Dermis microvascular lymphatic vessel endothelial cell (primary cell): ENCODE measurements at regions not wholly inside any gene's neighbourhood (a gene's known extent, or its start where the extent isn't known, plus 50 kb on each side); places are given as distances from the start of the nearest gene placed in this dataset.
"Not testable (repeated sequence)": the region's sequence is repeated elsewhere in the genome, so short reads cannot be mapped to it uniquely, and the experiment has no call there.

ENCODE experiments used
- DNase-seq, 2 donors: peaks; one replicate each; pipeline versions ENCODE4 v3.0.0 to v3.0.0-alpha.2; 2010; ENCODE audit warnings: low read depth in 2 of 2

- DNase-seq = no peak
These were observed 446.4 kb upstream of the NRG3 start for GRCh38 chr10:81428456-81429134.

- DNase-seq = no peak
These were observed 435.5 kb upstream of the NRG3 start for GRCh38 chr10:81439445-81439844.

DNA sequence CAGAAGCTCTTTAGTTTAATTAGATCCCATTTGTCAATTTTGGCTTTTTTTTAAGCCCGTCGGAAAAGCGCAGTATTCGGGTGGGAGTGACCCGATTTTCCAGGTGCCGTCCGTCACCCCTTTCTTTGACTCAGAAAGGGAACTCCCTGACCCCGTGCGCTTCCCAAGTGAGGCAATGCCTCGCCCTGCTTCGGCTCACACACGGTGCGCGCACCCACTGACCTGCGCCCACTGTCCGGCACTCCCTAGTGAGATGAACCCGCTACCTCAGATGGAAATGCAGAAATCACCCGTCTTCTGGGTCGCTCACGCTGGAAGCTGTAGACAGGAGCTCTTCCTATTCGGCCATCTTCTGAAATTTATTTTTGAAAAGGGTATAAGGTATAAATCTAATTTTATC, 433.4 kb upstream of the NRG3 start:
- not testable (repeated sequence) for DNase-seq

- no peak for DNase-seq
These were observed 430.6 kb upstream of the NRG3 start for GRCh38 chr10:81444242-81444929.

- no peak for DNase-seq
These were observed 424.3 kb upstream of the NRG3 start for GRCh38 chr10:81450651-81451050.

DNA sequence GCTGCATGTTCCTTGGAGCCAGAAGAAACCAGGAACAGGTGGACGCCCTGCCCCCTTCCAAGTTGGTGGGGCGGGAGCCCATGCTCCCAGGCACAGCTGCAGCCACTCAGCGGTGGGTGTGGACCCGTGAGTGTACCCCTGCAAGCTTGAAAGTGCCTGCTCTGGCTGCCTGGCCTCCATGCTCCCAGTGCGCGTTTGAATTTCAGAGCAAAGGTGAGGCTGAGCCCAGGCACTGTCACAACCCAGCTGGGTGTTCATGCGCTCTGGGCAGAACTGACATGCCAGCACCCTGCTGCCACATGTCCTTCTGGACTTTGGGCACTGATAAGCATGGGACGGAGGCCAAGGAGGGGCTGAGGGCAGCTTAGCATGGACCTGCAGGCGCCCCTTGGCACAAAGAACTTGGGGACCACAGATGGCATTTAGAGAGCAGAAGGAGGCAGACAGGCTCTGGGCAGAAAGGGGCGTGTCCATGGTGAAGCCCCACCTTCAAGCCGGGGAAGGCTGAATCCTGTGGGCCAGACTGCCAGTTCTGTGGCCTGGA, 402.0 kb upstream of the NRG3 start:
- DNase-seq = no peak

- DNase-seq = no peak
These were observed 401.2 kb upstream of the NRG3 start for GRCh38 chr10:81473755-81474154.

DNA sequence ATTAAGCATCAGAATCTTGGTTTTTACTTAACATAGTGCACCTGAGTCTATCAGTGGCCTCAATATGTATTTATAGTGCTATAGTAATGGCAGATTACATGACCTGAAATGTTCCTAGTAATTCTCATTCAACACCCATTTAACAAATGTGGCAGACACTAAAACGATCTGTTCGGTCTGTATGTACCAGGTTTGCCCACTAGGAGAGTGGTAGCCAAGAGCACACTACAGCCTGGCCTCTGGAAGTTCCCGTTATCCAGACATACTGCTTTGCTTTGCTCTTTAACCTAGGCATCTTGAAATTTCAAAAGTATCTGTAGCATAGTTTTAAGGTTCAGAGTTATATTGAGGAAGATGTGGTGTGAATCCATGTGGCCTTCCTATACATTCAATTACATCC, 395.7 kb upstream of the NRG3 start:
- DNase-seq = no peak

DNA sequence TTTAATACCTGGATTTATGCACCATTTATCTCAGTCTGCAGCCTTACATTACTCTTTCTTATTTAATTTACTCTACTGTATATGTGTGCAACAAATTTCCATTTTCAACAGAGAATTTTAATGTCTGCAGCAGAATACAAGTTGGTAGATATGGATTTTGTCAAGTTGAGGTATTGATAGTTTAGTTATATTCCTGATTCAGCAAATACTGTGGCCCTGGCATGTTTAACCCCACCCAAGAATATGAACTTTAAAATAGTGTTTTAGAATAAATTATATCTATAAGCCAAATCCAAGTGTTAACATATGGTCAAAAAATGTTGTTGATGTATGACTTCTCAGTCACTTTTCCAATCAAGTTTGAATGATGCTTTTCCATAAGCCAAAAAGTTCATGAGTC, 378.4 kb upstream of the NRG3 start:
- no peak for DNase-seq

DNA sequence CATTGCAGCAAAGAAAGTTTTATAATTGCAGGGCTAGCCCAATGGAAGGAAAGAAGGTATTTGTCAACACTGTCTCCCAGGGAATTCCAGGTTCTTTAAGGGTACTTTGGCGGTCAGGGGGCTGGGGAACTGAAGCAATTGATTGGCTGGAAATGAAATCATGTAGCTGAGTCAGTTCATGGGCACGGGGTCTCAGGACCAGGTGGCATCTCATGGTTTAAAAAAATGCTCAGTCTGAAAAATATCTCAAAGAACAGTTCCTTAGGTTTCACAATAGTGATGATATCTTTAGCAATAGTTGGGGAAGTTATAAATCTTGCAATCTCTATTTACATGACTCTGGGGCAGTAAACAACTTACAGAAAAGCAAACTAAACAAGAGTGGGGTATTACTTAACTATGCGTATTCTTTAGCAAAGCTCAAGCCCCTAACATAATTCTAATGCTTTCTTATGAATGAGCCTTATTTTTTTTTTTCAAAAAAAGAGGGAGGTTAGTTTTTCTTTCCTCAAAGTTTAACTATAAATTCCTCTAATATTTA, 376.9 kb upstream of the NRG3 start:
- no peak for DNase-seq

DNA sequence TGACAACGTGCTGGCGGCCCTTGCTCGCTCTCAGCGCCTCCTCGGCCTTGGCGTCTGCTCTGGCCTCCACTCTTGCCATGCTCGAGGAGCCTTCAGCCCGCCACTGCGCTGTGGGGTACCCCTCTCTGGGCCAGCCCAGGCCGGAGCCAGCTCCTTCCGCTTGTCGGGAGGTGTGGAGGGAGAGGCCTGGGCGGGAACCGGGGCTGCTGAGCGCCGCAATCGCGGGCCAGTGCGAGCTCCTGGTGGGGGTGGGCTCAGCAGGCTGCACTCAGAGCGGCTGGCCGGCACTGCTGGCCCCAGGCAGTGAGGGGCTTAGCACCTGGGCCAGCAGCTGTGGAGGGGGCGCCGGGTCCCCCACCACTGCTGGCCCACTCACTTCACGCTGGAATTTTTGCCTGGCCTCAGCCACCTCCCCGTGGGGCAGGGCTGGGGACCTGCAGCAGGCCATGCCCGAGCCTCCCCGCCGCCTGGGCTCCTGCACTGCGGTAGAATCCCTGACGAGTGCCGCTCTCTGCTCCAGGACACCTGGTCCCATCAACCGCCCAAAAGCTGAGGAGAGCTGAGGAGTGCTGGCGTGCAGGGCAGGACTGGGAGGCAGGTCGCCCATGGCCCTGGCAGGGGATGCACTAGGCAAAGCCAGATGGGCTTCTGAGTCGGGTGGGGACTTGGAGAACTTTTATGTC, 372.2 kb upstream of the NRG3 start:
- DNase-seq = no peak

- DNase-seq = not testable (repeated sequence)
These were observed 369.2 kb upstream of the NRG3 start for GRCh38 chr10:81505777-81506176.

- no peak for DNase-seq
These were observed 360.2 kb upstream of the NRG3 start for GRCh38 chr10:81514811-81515210.

GRCh38 chr10:81520688-81521087, 354.3 kb upstream of the NRG3 start:
- no peak for DNase-seq

DNA sequence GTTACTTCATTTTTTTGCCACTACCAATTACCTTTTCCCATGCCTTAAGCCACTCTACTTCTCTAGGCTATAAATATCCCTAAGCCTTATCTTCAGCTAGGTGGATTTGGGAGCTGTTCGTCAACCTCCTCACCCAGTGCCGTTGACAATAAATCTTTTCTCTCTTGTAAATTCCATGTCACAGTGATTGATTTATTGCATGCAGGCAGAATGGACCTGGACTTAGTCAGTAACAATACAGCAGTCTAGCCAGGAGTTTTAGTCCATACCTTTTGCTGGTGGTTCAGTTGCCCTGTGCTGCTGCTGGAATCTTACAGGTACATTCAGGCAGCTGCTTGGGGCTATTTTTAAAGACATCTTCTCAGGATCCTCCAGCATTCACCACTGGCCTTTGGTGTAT, 350.5 kb upstream of the NRG3 start:
- no peak for DNase-seq

- DNase-seq = no peak
These were observed 342.6 kb upstream of the NRG3 start for GRCh38 chr10:81532403-81532802.

DNA sequence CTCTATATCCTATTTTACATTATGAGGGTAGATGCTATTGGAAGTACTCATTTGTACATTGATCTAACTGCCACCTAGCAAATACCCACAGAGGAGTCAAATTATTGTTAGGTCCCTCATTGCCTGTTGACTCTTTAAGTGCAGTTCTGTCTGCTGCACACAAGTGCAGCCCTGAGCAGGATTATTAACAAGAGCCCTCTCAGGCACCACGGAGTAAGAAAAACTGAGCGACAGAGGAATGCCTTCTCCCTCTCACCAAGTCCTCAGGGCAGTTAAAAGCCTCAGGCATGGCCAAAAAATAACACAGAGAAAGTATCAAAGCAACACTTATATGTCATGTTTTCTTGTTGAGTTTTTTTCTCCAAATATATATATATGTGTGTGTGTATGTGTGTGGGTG, 340.0 kb upstream of the NRG3 start:
- DNase-seq = no peak

GRCh38 chr10:81541517-81541916, 333.5 kb upstream of the NRG3 start:
- DNase-seq = no peak

GRCh38 chr10:81546243-81546642, 328.8 kb upstream of the NRG3 start:
- DNase-seq = no peak

- DNase-seq = no peak
These were observed 326.8 kb upstream of the NRG3 start for GRCh38 chr10:81548160-81548559.

DNA sequence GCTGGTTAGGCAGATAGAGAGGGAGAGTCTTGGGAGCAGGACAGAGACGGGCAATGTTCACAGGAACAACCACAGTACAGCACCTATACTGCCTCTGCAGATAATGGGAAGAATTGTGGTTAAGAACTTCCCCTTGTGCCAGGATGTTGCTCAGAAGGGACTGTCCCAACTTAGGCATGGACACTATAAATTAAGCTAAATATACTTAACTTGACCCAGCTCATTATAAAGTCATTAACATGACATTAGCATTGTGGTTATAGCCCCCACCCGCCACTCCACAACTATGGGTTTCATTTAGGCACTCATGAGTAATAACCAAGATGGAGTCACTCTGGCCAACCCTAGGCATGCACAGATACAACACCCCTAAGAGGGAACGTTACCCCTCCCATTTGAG, 310.9 kb upstream of the NRG3 start:
- DNase-seq = no peak

DNA sequence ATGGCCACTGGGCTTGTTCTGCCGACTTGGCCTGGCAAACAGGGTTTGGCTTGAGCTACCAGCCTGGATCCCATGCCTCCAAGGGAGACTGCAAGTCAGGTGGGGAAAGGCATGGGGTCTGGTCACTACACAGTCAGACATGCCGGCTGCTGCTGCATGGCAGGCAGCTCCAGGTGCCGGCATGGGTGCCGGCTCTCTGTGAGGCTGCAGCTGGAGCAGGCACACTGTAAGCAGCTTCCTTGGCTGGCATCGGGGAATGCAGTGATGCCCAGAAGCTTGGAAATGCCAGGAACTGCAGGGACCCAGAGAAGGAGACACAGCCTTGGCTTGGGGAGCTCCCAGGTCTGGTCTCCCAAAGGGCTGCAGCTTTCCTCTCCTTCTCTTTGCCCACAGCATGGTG, 305.5 kb upstream of the NRG3 start:
- DNase-seq = no peak
